GM12878 (cell line): ENCODE measurements at regions not wholly inside any gene's neighbourhood (a gene's known extent, or its start where the extent isn't known, plus 50 kb on each side); places are given as distances from the start of the nearest gene placed in this dataset.

Source experiments
- ATAC-seq: fragments of 200-7000 bp; cut with Tn5 transposase; 3 replicates; pipeline ENCODE4 v1.9.1; 2020; ENCODE audit warnings: mild to moderate bottlenecking, moderate library complexity
- BruUV-seq: library from RNA; stranded (reverse); fragments of 400-500 nt; replicated peaks from 2 replicates; lab custom pipeline; 2021; lab: Mats Ljungman, UMichigan
- CTCF ChIA-PET: fragments of 300-600 bp; sonication (Branson Sonifier 250); formaldehyde crosslinking; extraction: SDS; loops from one replicate; lab custom pipeline; 2021; ENCODE audit warnings: inconsistent platforms; lab: Yijun Ruan, JAX
- POLR2A ChIA-PET: fragments of 350-600 bp; formaldehyde crosslinking; extraction: SDS; loops from one replicate; lab custom pipeline; 2021; ENCODE audit warnings: inconsistent platforms; lab: Charles Lee
- RAD21 ChIA-PET: fragments of 300-600 bp; sonication (Branson Sonifier 250); formaldehyde crosslinking; loops from one replicate; lab custom pipeline; 2023; ENCODE audit warnings: antibody characterized with exemption; ENCODE audit not compliant: unreplicated experiment; lab: Charles Lee
- SMC1A ChIA-PET: fragments of 300-600 bp; sonication (Branson Sonifier 250); formaldehyde crosslinking; loops from one replicate; lab custom pipeline; 2023; ENCODE audit not compliant: unreplicated experiment, uncharacterized antibody; lab: Charles Lee
- DNase-seq: peaks from one replicate; pipeline ENCODE4 v3.0.0-alpha.2; 2011; ENCODE audit warnings: low read depth, low spot score
- FAIRE-seq: peaks from 3 replicates; lab custom pipeline; 2011; peaks lifted over from hg19 to GRCh38; lab: Jason Lieb, UNC
- H2AFZ ChIP-seq: 2 replicates; pipeline ENCODE4 v1.6.0; 2011; ENCODE audit warnings: low read depth, low read length, control low read depth; ENCODE audit not compliant: control insufficient read depth
- H3K27ac ChIP-seq: 2 replicates; pipeline ENCODE4 v1.5.1; 2011; ENCODE audit warnings: control low read depth; ENCODE audit not compliant: control insufficient read depth, insufficient read depth
- H3K27me3 ChIP-seq, 2 experiments: replicated peaks in 1 of 2; 2 replicates each; pipeline versions ENCODE4 v1.6.0 to v1.6.1; 2011; ENCODE audit warnings: low read length in 1 of 2; ENCODE audit not compliant: control insufficient read depth in 2 of 2, insufficient read depth in 2 of 2
- H3K36me3 ChIP-seq, 2 experiments: 2 replicates each; pipeline ENCODE4 v1.5.1; 2011; ENCODE audit warnings: low read length in 1 of 2; ENCODE audit not compliant: control insufficient read depth in 2 of 2, insufficient read depth in 2 of 2
- H3K4me1 ChIP-seq: 2 replicates; pipeline ENCODE4 v1.6.1; 2011; ENCODE audit warnings: mild to moderate bottlenecking, low read length, moderate library complexity, mixed read lengths; ENCODE audit not compliant: control insufficient read depth, insufficient read depth
- H3K4me2 ChIP-seq: 2 replicates; pipeline ENCODE4 v1.6.0; 2011; ENCODE audit warnings: control low read depth; ENCODE audit not compliant: control insufficient read depth, insufficient read depth
- H3K4me3 ChIP-seq: fragments of 200-600 bp; sonication (generic); 2 replicates; pipeline ENCODE4 v1.5.1; 2016
- H3K79me2 ChIP-seq: 2 replicates; pipeline ENCODE4 v1.6.0; 2011; ENCODE audit warnings: low read length; ENCODE audit not compliant: control insufficient read depth, insufficient read depth
- H3K9ac ChIP-seq: 2 replicates; pipeline ENCODE4 v1.8.0; 2011; ENCODE audit warnings: low read length, control low read depth, mixed read lengths; ENCODE audit not compliant: control insufficient read depth, insufficient read depth
- H3K9me3 ChIP-seq: replicated peaks from 3 replicates; pipeline ENCODE4 v1.5.1; 2011; ENCODE audit warnings: mild to moderate bottlenecking, low read length; ENCODE audit not compliant: control insufficient read depth, insufficient read depth
- H4K20me1 ChIP-seq: 2 replicates; pipeline ENCODE4 v1.6.0; 2011; ENCODE audit not compliant: control insufficient read depth, insufficient read depth
- ASH2L ChIP-seq: fragments of 300-600, 200-600 bp; sonication (generic); IDR thresholded peaks from 2 replicates; pipeline ENCODE4 v1.6.1; 2017; ENCODE audit warnings: low read depth, mild to moderate bottlenecking, borderline replicate concordance
- CBX3 ChIP-seq: fragments of 200-600 bp; sonication (generic); IDR thresholded peaks from 2 replicates; pipeline ENCODE4 v1.6.1; 2016; ENCODE audit warnings: low read depth, borderline replicate concordance
- CTCF ChIP-seq, 3 experiments: IDR thresholded peaks in 2 of 3; conservative IDR thresholded peaks in 1 of 3; 2 replicates each; pipeline ENCODE4 v1.5.1; 2011; ENCODE audit warnings: low read depth in 3 of 3, low read length in 3 of 3, mild to moderate bottlenecking in 3 of 3, control low read depth in 2 of 3, moderate library complexity in 2 of 3, inconsistent platforms in 1 of 3, mixed read lengths in 1 of 3; ENCODE audit not compliant: control insufficient read depth in 2 of 3, insufficient read depth in 1 of 3; ENCODE audit errors: extremely low read depth in 1 of 3
- IRF4 ChIP-seq: IDR thresholded peaks from 2 replicates; pipeline ENCODE4 v1.6.1; 2011; ENCODE audit warnings: low read depth, low read length
- MYC ChIP-seq: IDR thresholded peaks from 2 replicates; pipeline ENCODE4 v1.6.1; 2011; ENCODE audit warnings: mild to moderate bottlenecking, low read length, moderate library complexity, inconsistent platforms; ENCODE audit not compliant: insufficient read depth, insufficient replicate concordance, insufficient read length, severe bottlenecking
- NR2F1 ChIP-seq: fragments of 450-650 bp; conservative IDR thresholded peaks from 2 replicates; pipeline ENCODE4 v1.6.1; 2017; ENCODE audit warnings: mild to moderate bottlenecking
- PML ChIP-seq: IDR thresholded peaks from 2 replicates; pipeline ENCODE4 v1.6.1; 2012; ENCODE audit warnings: low read length, inconsistent platforms
- RELB ChIP-seq: fragments of 450-650 bp; IDR thresholded peaks from 2 replicates; pipeline ENCODE4 v1.6.1; 2017; ENCODE audit warnings: low read depth, mild to moderate bottlenecking, moderate library complexity
- SIN3A ChIP-seq: IDR thresholded peaks from 2 replicates; pipeline ENCODE4 v1.6.1; 2012; ENCODE audit warnings: low read depth, low read length, improper control_type of control experiment
- SPI1 ChIP-seq: IDR thresholded peaks from 2 replicates; pipeline ENCODE4 v1.6.1; 2011; ENCODE audit warnings: low read depth, mild to moderate bottlenecking, low read length, moderate library complexity, borderline replicate concordance; ENCODE audit not compliant: insufficient read depth
- TBL1XR1 ChIP-seq: IDR thresholded peaks from 2 replicates; pipeline ENCODE4 v1.6.1; 2012; ENCODE audit warnings: low read depth, low read length, improper control_type of control experiment
- YY1 ChIP-seq: IDR thresholded peaks from 2 replicates; pipeline ENCODE4 v1.6.1; 2011; ENCODE audit warnings: low read depth, mild to moderate bottlenecking, low read length
- WGBS: methylation state at CpG from one replicate; pipeline ENCODE4 v1.1.6; 2016; ENCODE audit warnings: low lambda C conversion rate; ENCODE audit not compliant: insufficient replicate concordance, insufficient coverage; ENCODE audit errors: missing lambda C conversion rate; 5-methylcytosine and 5-hydroxymethylcytosine counted together
- in situ Hi-C: fragments of 300-500 bp; cut with MboI; formaldehyde crosslinking; loops from 9 replicates; pipeline ENCODE4 v1.14.3; 2018; ENCODE audit warnings: mixed read lengths
- intact Hi-C: fragments of 100-400 bp; cut with micrococcal nuclease; formaldehyde crosslinking; loops from one replicate; pipeline ENCODE4 v1.14.2; 2022; ENCODE audit not compliant: unreplicated experiment
- TF ChIP-seq, protein P1 (sequence below): IDR thresholded peaks from 2 replicates; pipeline ENCODE4 v1.6.1; 2011; ENCODE audit warnings: borderline replicate concordance, low read depth, mild to moderate bottlenecking, moderate library complexity, low read length; ENCODE audit not compliant: insufficient read depth, poor library complexity, severe bottlenecking
- TF ChIP-seq, protein P2 (sequence below): IDR thresholded peaks from 2 replicates; pipeline ENCODE4 v1.6.1; 2011; ENCODE audit warnings: low read depth, low read length, improper control_type of control experiment, borderline replicate concordance

DNA sequence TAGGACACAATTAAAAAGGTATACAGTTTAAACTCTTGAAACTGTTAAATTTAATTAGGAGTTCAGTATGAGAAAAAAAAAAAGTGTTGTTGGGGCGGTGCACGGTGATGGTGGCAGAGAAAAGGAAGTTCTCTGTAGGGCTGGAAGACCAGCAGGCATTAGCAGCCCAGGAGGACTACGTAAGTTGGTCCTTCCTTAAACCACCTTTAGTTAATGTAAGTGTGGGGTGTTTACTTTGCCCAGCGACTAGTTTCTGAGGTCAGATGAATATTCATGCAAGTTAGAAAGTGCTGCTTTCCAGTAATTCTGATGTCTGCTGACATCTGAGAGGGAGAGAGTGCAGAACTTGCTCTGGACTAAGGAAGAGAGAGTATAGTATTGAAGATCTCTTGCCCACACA, 54.9 kb downstream of the NKX2-1 start:
- POLR2A ChIA-PET: no interaction called here
- SMC1A ChIA-PET: no interaction called here
- CTCF ChIA-PET: no interaction called here
- no peaks in the 10 kb centered on the region for H3K79me2 ChIP-seq
- no peaks in the 10 kb centered on the region; a peak in 1 of 4 replicates for H3K27me3 ChIP-seq
- H3K27ac ChIP-seq: no peak overlapping the region
- no peaks in the 10 kb centered on the region for H3K9me3 ChIP-seq
- in situ Hi-C loops: no loop called here
- no peak overlapping the region for H3K9ac ChIP-seq
- H2AFZ ChIP-seq: no peak overlapping the region
- RAD21 ChIA-PET: no interaction called here
- no peak for FAIRE-seq
- no peak for TF ChIP-seq TBL1XR1
- TF ChIP-seq IRF4: no peak
- TF ChIP-seq SPI1: no peak
- no peak for TF ChIP-seq NR2F1
- TF ChIP-seq CTCF (IDR thresholded peaks at IDR 0.05 in 2 of 3, conservative IDR thresholded peaks at IDR 0.05 in 1 of 3; ENCODE audit: control insufficient read depth in 2 of 3, extremely low read depth in 1 of 3, insufficient read depth in 1 of 3, low read depth in 3 of 3, low read length in 3 of 3): no peak
- TF ChIP-seq MYC: no peak
- no peak for TF ChIP-seq RELB
- no peak for TF ChIP-seq SIN3A
- no peak for TF ChIP-seq PML
- TF ChIP-seq YY1: no peak
- TF ChIP-seq, protein P1, sequence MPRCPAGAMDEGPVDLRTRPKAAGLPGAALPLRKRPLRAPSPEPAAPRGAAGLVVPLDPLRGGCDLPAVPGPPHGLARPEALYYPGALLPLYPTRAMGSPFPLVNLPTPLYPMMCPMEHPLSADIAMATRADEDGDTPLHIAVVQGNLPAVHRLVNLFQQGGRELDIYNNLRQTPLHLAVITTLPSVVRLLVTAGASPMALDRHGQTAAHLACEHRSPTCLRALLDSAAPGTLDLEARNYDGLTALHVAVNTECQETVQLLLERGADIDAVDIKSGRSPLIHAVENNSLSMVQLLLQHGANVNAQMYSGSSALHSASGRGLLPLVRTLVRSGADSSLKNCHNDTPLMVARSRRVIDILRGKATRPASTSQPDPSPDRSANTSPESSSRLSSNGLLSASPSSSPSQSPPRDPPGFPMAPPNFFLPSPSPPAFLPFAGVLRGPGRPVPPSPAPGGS: no peak
- TF ChIP-seq, protein P2, sequence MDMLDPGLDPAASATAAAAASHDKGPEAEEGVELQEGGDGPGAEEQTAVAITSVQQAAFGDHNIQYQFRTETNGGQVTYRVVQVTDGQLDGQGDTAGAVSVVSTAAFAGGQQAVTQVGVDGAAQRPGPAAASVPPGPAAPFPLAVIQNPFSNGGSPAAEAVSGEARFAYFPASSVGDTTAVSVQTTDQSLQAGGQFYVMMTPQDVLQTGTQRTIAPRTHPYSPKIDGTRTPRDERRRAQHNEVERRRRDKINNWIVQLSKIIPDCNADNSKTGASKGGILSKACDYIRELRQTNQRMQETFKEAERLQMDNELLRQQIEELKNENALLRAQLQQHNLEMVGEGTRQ: no peak
- TF ChIP-seq ASH2L: no peak
- TF ChIP-seq CBX3: no peak
- TF ChIP-seq, all 136 proteins: peak for 0
- H3K4me3 ChIP-seq: no peak overlapping the region
- no peaks in the 10 kb centered on the region for H3K36me3 ChIP-seq
- H3K4me1 ChIP-seq: no peaks in the 10 kb centered on the region
- no peaks in the 10 kb centered on the region for H4K20me1 ChIP-seq
- H3K4me2 ChIP-seq: no peak overlapping the region
- WGBS: 22% methylated on average over 4 of the region's 4 CpGs
- DNase-seq: no peak
- intact Hi-C loops: no loop called here
- no peak for ATAC-seq
- BruUV-seq: no TSS peak
